HG03571 (cell line): ENCODE measurements at regions not wholly inside any gene's neighbourhood (a gene's known extent, or its start where the extent isn't known, plus 50 kb on each side); places are given as distances from the start of the nearest gene placed in this dataset.

Experiments
- ATAC-seq: cut with Tn5 transposase; IDR thresholded peaks from one replicate; pipeline ENCODE4 v1.9.1; 2021; ENCODE audit not compliant: unreplicated experiment

GRCh38 chr6:156166093-156166492 lies 611.1 kb upstream of the ARID1B start:
- no peak for ATAC-seq

- ATAC-seq = no peak
Observed at GRCh38 chr6:156164701-156165452, 612.3 kb upstream of the ARID1B start.

GRCh38 chr6:156163311-156163710 lies 613.9 kb upstream of the ARID1B start:
- no peak for ATAC-seq

GRCh38 chr6:156161471-156161870 lies 615.7 kb upstream of the ARID1B start:
- ATAC-seq = no peak

GRCh38 chr6:156160795-156161165 lies 616.4 kb upstream of the ARID1B start:
- ATAC-seq = no peak

- no peak for ATAC-seq
Observed at GRCh38 chr6:156160007-156160794, 617.0 kb upstream of the ARID1B start.

- no peak for ATAC-seq
Observed at GRCh38 chr6:156154896-156155295, 622.3 kb upstream of the ARID1B start.

GRCh38 chr6:156150391-156150790 lies 626.8 kb upstream of the ARID1B start:
- ATAC-seq = no peak

GRCh38 chr6:156146891-156147290 lies 630.3 kb upstream of the ARID1B start:
- no peak for ATAC-seq

GRCh38 chr6:156131221-156131903 lies 645.8 kb upstream of the ARID1B start:
- peak; percentile 87 for ATAC-seq

GRCh38 chr6:156126535-156126934 lies 650.6 kb upstream of the ARID1B start:
- ATAC-seq = no peak

GRCh38 chr6:156125844-156126243 lies 651.3 kb upstream of the ARID1B start:
- no peak for ATAC-seq

GRCh38 chr6:156123731-156124130 lies 653.4 kb upstream of the ARID1B start:
- no peak for ATAC-seq

- ATAC-seq = no peak
Observed at GRCh38 chr6:156121973-156122372, 655.2 kb upstream of the ARID1B start.

- ATAC-seq = no peak
Observed at GRCh38 chr6:156114541-156114940, 658.9 kb upstream of the NOX3 start.

- ATAC-seq = no peak
Observed at GRCh38 chr6:156113631-156114030, 658.0 kb upstream of the NOX3 start.

GRCh38 chr6:156111913-156112312 lies 656.3 kb upstream of the NOX3 start:
- ATAC-seq = no peak

- no peak for ATAC-seq
Observed at GRCh38 chr6:156110249-156110648, 654.6 kb upstream of the NOX3 start.

- no peak for ATAC-seq
Observed at GRCh38 chr6:156109713-156110112, 654.1 kb upstream of the NOX3 start.

- no peak for ATAC-seq
Observed at GRCh38 chr6:156107624-156108101, 652.0 kb upstream of the NOX3 start.

GRCh38 chr6:156102129-156102528 lies 646.5 kb upstream of the NOX3 start:
- no peak for ATAC-seq

- no peak for ATAC-seq
Observed at GRCh38 chr6:156098839-156099238, 643.2 kb upstream of the NOX3 start.
